ENCODE measurements at regions not wholly inside any gene's neighbourhood (a gene's known extent, or its start where the extent isn't known, plus 50 kb on each side); places are given as distances from the start of the nearest gene placed in this dataset.

DNA sequence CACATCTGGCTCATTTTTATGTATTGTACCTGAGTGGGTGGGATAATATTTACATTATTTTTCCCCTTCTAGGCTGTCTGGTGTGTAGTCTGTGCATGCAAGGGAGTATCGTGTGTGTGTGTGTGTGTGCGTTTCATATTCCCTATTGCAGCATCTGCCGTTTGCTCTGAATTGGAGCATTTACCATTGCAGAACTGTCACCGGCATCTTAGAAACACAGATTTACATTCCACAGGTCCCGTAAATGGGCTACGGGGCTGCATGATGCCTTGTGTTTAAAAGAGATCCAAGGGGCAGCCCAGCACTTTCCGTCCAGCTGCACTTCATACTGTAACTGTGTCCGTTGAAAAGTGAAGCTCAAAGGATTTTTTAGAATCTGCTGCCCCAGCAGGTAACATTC is 167.1 kb upstream of the KIAA1217 start:
- no peak overlapping the region for H3K4me3 ChIP-seq
- no peak overlapping the region for H3K27ac ChIP-seq
- intact Hi-C loops (cut with DNase I), result no loop called here
- H3K9me3 ChIP-seq, result no peaks in the 10 kb centered on the region
- no peaks in the 10 kb centered on the region for H3K27me3 ChIP-seq
- 79 to 84% methylated on average over 8 of the region's 8 CpGs for WGBS, 2 donors
- H3K36me3 ChIP-seq, result no peaks in the 10 kb centered on the region
- ATAC-seq (no peak), DNase-seq (no peak)
- TF ChIP-seq, protein P1, sequence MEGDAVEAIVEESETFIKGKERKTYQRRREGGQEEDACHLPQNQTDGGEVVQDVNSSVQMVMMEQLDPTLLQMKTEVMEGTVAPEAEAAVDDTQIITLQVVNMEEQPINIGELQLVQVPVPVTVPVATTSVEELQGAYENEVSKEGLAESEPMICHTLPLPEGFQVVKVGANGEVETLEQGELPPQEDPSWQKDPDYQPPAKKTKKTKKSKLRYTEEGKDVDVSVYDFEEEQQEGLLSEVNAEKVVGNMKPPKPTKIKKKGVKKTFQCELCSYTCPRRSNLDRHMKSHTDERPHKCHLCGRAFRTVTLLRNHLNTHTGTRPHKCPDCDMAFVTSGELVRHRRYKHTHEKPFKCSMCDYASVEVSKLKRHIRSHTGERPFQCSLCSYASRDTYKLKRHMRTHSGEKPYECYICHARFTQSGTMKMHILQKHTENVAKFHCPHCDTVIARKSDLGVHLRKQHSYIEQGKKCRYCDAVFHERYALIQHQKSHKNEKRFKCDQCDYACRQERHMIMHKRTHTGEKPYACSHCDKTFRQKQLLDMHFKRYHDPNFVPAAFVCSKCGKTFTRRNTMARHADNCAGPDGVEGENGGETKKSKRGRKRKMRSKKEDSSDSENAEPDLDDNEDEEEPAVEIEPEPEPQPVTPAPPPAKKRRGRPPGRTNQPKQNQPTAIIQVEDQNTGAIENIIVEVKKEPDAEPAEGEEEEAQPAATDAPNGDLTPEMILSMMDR (IDR thresholded peaks at IDR 0.05), result no peak
- peaks cover 0 to 3% (median 0%) of the 10 kb centered on the region in 9 donors for H3K4me1 ChIP-seq

DNA sequence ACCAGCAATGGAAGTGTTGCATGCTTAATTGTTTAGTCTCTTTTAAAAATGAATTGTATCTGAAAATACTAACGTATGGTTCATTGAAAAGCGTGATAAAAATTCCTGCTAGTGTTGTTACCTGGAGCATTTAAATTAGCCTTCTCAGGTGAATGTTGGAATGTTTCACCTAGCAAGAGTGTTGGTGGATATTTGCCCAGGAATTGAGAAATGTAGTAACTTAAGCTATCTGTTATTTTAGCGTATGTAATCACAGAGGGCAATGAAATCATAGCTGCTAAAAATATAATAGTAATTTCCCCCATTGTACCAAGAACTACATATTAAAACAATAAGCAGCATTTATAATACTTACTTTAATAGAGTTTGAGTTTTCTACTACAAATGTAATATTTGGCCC is 166.1 kb upstream of the KIAA1217 start:
- Histone ChIP-seq H3K9me3 (no peaks in the 10 kb centered on the region), H3K4me1 (peaks cover 0 to 3% (median 0%) of the 10 kb centered on the region in 9 donors), H3K36me3 (no peaks in the 10 kb centered on the region), H3K27me3 (no peaks in the 10 kb centered on the region), H3K4me3 (no peak overlapping the region), H3K27ac (no peak overlapping the region)
- ATAC-seq, result no peak
- intact Hi-C loops (cut with DNase I), result no loop called here
- TF ChIP-seq, protein P1 (IDR thresholded peaks at IDR 0.05), result no peak
- WGBS, 2 donors, result 83 to 84% methylated on average over 3 of the region's 3 CpGs
- DNase-seq, result no peak

DNA sequence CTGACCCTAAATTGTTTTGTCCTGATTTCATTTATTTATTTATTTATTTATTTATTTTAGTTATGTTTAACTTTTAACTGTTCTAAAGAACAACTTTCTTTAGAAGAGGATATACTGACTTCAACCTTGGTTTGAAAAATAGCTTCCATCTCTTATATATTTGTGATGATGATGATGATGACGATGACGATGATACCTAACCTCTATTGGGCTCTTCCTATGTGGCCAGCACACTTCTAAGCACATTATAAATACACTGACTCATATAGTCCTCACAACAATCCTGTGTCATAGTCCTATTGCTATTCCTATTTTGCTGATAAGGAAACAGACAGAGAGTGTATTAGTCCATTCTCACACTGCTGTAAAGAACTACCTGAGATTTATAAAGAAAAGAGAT is 162.9 kb upstream of the KIAA1217 start:
- Histone ChIP-seq H3K4me3 (no peak overlapping the region), H3K27me3 (no peaks in the 10 kb centered on the region), H3K4me1 (peaks cover 0 to 3% (median 0%) of the 10 kb centered on the region in 9 donors), H3K27ac (no peak overlapping the region), H3K36me3 (no peaks in the 10 kb centered on the region), H3K9me3 (peaks cover 0 to 18% (median 3%) of the 10 kb centered on the region in 11 donors)
- TF ChIP-seq, protein P1 (IDR thresholded peaks at IDR 0.05), result no peak
- 97 to 98% methylated on average over 2 of the region's 2 CpGs for WGBS, 2 donors
- DNase-seq (no peak), ATAC-seq (no peak)
- intact Hi-C loops (cut with DNase I), result no loop called here

DNA sequence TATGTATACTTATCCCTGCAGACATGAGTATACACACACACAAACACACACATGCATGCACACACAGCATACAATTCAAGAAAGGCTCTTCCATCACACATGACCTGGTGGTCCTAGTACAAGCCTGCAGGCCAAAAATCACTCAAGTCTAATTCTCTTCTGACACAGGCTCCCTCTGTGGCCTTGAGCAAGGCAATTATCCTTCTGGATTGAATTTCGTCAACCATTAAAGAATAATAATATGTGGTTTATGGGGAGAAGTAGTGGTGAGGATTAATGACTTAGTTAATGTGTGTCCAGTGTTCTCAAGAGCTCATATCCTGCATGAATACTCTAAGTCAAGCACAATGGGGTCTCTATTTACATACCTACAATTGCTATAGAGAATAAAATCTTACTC is 161.8 kb upstream of the KIAA1217 start:
- ATAC-seq (no peak), DNase-seq (no peak)
- Histone ChIP-seq H3K27ac (no peak overlapping the region), H3K4me3 (no peak overlapping the region), H3K36me3 (no peaks in the 10 kb centered on the region), H3K4me1 (no peaks in the 10 kb centered on the region), H3K9me3 (peaks cover 0 to 21% (median 4%) of the 10 kb centered on the region in 11 donors), H3K27me3 (no peaks in the 10 kb centered on the region)
- WGBS, 2 donors, result 88 to 93% methylated on average over 1 of the region's 1 CpG
- intact Hi-C loops (cut with DNase I), result no loop called here
- TF ChIP-seq, protein P1 (IDR thresholded peaks at IDR 0.05), result no peak

Measured in heart right ventricle (tissue), 16 donors.